Sigmoid colon (tissue), 6 donors: ENCODE measurements at regions not wholly inside any gene's neighbourhood (a gene's known extent, or its start where the extent isn't known, plus 50 kb on each side); places are given as distances from the start of the nearest gene placed in this dataset.
"Not testable (repeated sequence)": the region's sequence is repeated elsewhere in the genome, so short reads cannot be mapped to it uniquely, and the experiment has no call there.

ENCODE experiments used
- DNase-seq: peaks from one replicate; pipeline ENCODE4 v3.0.0-alpha.2; 2019
- H3K27ac ChIP-seq, 4 donors: fragments of 200-600 bp; sonication (generic); one replicate each; pipeline ENCODE4 v1.5.1; 2016 to 2019; ENCODE audit warnings: mild to moderate bottlenecking in 1 of 4
- H3K27me3 ChIP-seq, 3 donors: fragments of 200-600 bp; sonication (generic); one replicate each; pipeline ENCODE4 v1.5.1; 2019; ENCODE audit warnings: mild to moderate bottlenecking in 1 of 3
- H3K36me3 ChIP-seq, 4 donors: fragments of 200-600 bp; sonication (generic); one replicate each; pipeline ENCODE4 v1.5.1; 2016 to 2019
- H3K4me1 ChIP-seq, 4 donors: fragments of 200-600 bp; sonication (generic); one replicate each; pipeline ENCODE4 v1.5.1; 2017 to 2019
- H3K4me3 ChIP-seq, 4 donors: fragments of 200-600 bp; sonication (generic); one replicate each; pipeline ENCODE4 v1.5.1; 2017 to 2019; ENCODE audit warnings: mild to moderate bottlenecking in 2 of 4, moderate library complexity in 1 of 4
- H3K9me3 ChIP-seq, 4 donors: fragments of 200-600 bp in 3 of 4; sonication (generic) in 3 of 4; one replicate each; pipeline versions ENCODE4 v1.5.1 to v1.6.1; 2013 to 2019
- EP300 ChIP-seq, 4 donors: sonication (generic); formaldehyde crosslinking; IDR thresholded peaks; one replicate each; pipeline ENCODE4 v1.6.1; 2017; ENCODE audit warnings: antibody characterized with exemption in 4 of 4
- POLR2A ChIP-seq, 2 donors: fragments of 450-650 bp; IDR thresholded peaks; one replicate each; pipeline ENCODE4 v1.6.1; 2016; ENCODE audit warnings: antibody characterized with exemption in 2 of 2, mild to moderate bottlenecking in 2 of 2, moderate library complexity in 2 of 2
- POLR2AphosphoS5 ChIP-seq, 4 donors: sonication (generic); formaldehyde crosslinking; IDR thresholded peaks; one replicate each; pipeline ENCODE4 v1.6.1; 2017; ENCODE audit warnings: antibody characterized with exemption in 4 of 4
- WGBS, 2 donors: extraction: QIAGEN DNeasy Blood & Tissue Kit; methylation state at CpG; one replicate each; pipeline ENCODE4 v1.1.7; 2013; 5-methylcytosine and 5-hydroxymethylcytosine counted together
- intact Hi-C: fragments of 100-400 bp; cut with DNase I; formaldehyde crosslinking; loops from one replicate; pipeline ENCODE4 v1.15.1; 2023
- TF ChIP-seq, protein P1 (sequence below), 4 experiments: fragments of 450-650 bp in 3 of 4; fragments of 200-600 bp in 1 of 4; IDR thresholded peaks; one replicate each; pipeline ENCODE4 v1.5.1; 2016 to 2019; ENCODE audit warnings: antibody characterized with exemption in 4 of 4, mild to moderate bottlenecking in 3 of 4, moderate library complexity in 2 of 4
- donor health status: healthy with polysubstance abuse.
- donor health status: healthy.

GRCh38 chr9:134532084-134532483 is 109.5 kb upstream of the COL5A1 start:
- DNase-seq = no peak
- intact Hi-C loops = no loop called here
- Histone ChIP-seq H3K4me1 (peaks cover 0 to 27% (median 24%) of the 10 kb centered on the region in 4 donors), H3K4me3 (no peak overlapping the region), H3K27ac (no peak overlapping the region), H3K9me3 (peaks cover 0 to 6% (median 3%) of the 10 kb centered on the region in 4 donors), H3K27me3 (no peaks in the 10 kb centered on the region), H3K36me3 (no peaks in the 10 kb centered on the region)
- 58 to 87% methylated on average over 12 of the region's 12 CpGs for WGBS, 2 donors
- TF ChIP-seq POLR2AphosphoS5 (IDR thresholded peaks at IDR 0.05) (no peak), POLR2A (IDR thresholded peaks at IDR 0.05) (no peak), EP300 (IDR thresholded peaks at IDR 0.05) (no peak)
- TF ChIP-seq, protein P1, sequence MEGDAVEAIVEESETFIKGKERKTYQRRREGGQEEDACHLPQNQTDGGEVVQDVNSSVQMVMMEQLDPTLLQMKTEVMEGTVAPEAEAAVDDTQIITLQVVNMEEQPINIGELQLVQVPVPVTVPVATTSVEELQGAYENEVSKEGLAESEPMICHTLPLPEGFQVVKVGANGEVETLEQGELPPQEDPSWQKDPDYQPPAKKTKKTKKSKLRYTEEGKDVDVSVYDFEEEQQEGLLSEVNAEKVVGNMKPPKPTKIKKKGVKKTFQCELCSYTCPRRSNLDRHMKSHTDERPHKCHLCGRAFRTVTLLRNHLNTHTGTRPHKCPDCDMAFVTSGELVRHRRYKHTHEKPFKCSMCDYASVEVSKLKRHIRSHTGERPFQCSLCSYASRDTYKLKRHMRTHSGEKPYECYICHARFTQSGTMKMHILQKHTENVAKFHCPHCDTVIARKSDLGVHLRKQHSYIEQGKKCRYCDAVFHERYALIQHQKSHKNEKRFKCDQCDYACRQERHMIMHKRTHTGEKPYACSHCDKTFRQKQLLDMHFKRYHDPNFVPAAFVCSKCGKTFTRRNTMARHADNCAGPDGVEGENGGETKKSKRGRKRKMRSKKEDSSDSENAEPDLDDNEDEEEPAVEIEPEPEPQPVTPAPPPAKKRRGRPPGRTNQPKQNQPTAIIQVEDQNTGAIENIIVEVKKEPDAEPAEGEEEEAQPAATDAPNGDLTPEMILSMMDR (IDR thresholded peaks at IDR 0.05) = no peak

- DNase-seq, H3K9me3 ChIP-seq, H3K27ac ChIP-seq, intact Hi-C loops, H3K36me3 ChIP-seq, H3K4me3 ChIP-seq, H3K27me3 ChIP-seq: not testable (repeated sequence)
- H3K4me1 ChIP-seq = peaks cover 0 to 32% (median 24%) of the 10 kb centered on the region in 4 donors
- WGBS, 2 donors = 92 to 96% methylated on average over 9 of the region's 9 CpGs
Measured at GRCh38 chr9:134532661-134533060, 108.9 kb upstream of the COL5A1 start.

- 74% methylated on average over 28 of the region's 28 CpGs for WGBS, 2 donors
- no peaks in the 10 kb centered on the region for H3K27me3 ChIP-seq
- no peak overlapping the region for H3K4me3 ChIP-seq
- TF ChIP-seq EP300 (IDR thresholded peaks at IDR 0.05) = no peak
- TF ChIP-seq, protein P1 (IDR thresholded peaks at IDR 0.05) = no peak
- no peak for TF ChIP-seq POLR2A (IDR thresholded peaks at IDR 0.05)
- no peak for TF ChIP-seq POLR2AphosphoS5 (IDR thresholded peaks at IDR 0.05)
- H3K27ac ChIP-seq = peak overlapping the region in 2 of 4 donors; percentile 0 to 20
- H3K9me3 ChIP-seq = peaks cover 0 to 6% (median 3%) of the 10 kb centered on the region in 4 donors
- intact Hi-C loops = no loop called here
- peaks cover 0 to 44% (median 33%) of the 10 kb centered on the region in 4 donors for H3K4me1 ChIP-seq
- no peaks in the 10 kb centered on the region for H3K36me3 ChIP-seq
- DNase-seq = peak; percentile 62
Measured at GRCh38 chr9:134533850-134534588, 107.6 kb upstream of the COL5A1 start.

DNA sequence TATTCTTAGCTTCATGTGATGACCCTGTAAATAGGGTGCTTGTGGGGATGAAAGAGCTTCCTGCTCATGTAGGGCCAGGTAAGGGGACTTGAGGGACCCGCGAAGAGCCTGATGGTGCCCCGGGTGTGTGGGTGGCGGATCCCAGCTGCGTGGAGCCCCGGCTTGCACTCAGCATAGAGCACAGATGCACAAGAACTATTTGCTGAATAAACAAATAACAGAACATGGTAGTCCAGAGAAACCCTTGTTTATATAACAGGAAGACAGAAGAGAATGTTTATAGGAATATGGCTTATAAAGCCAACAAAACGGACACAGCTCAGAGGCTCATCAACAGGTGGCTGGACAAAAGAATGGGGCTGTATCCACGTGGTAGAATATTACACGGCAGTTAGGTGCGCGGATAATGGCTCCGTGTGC is 106.9 kb upstream of the COL5A1 start:
- WGBS, 2 donors = 64 to 65% methylated on average over 12 of the region's 12 CpGs
- no peak for DNase-seq
- intact Hi-C loops = no loop called here
- Histone ChIP-seq H3K36me3 (no peaks in the 10 kb centered on the region), H3K4me3 (no peak overlapping the region), H3K27me3 (no peaks in the 10 kb centered on the region), H3K9me3 (peaks cover 0 to 6% (median 3%) of the 10 kb centered on the region in 4 donors), H3K4me1 (peaks cover 0 to 47% (median 34%) of the 10 kb centered on the region in 4 donors), H3K27ac (peak overlapping the region in 2 of 4 donors; percentile 0 to 20)
- TF ChIP-seq, protein P1 (IDR thresholded peaks at IDR 0.05) = no peak
- TF ChIP-seq EP300 (IDR thresholded peaks at IDR 0.05) = no peak
- no peak for TF ChIP-seq POLR2A (IDR thresholded peaks at IDR 0.05)
- TF ChIP-seq POLR2AphosphoS5 (IDR thresholded peaks at IDR 0.05) = no peak

DNA sequence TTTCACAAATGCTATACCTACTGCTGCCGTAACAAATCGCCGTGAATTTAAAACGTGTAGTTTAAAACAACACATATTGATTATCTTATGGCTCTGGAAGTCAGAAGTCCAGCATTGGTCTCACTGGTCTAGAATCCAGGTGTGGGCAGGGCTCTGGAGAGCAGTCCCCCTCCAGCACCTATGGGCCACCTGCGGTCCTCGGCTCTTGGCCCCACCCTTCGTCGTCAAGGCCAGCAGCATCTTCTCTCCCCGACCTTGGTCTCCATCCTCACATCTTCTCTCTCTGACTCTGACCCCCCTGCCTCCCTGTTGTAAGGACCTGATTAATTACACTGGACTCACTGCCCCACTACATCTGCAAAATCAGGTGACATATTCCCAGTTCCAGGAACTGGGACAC is 106.4 kb upstream of the COL5A1 start:
- intact Hi-C loops = no loop called here
- H3K27me3 ChIP-seq = no peaks in the 10 kb centered on the region
- H3K4me3 ChIP-seq = no peak overlapping the region
- no peak overlapping the region for H3K27ac ChIP-seq
- no peaks in the 10 kb centered on the region for H3K36me3 ChIP-seq
- H3K9me3 ChIP-seq = peaks cover 0 to 5% (median 2%) of the 10 kb centered on the region in 4 donors
- 89 to 90% methylated on average over 9 of the region's 9 CpGs for WGBS, 2 donors
- peaks cover 0 to 47% (median 34%) of the 10 kb centered on the region in 4 donors for H3K4me1 ChIP-seq
- DNase-seq = no peak
- no peak for TF ChIP-seq EP300 (IDR thresholded peaks at IDR 0.05)
- no peak for TF ChIP-seq POLR2AphosphoS5 (IDR thresholded peaks at IDR 0.05)
- no peak for TF ChIP-seq POLR2A (IDR thresholded peaks at IDR 0.05)
- TF ChIP-seq, protein P1 (IDR thresholded peaks at IDR 0.05) = no peak
